RWPE2 (cell line): ENCODE measurements at regions not wholly inside any gene's neighbourhood (a gene's known extent, or its start where the extent isn't known, plus 50 kb on each side); places are given as distances from the start of the nearest gene placed in this dataset.
"Not testable (repeated sequence)": the region's sequence is repeated elsewhere in the genome, so short reads cannot be mapped to it uniquely, and the experiment has no call there.

Experiments
- ATAC-seq: fragments of 200-7000 bp; cut with Tn5 transposase; 3 replicates; pipeline ENCODE4 v1.9.1; 2021; ENCODE audit warnings: low read depth
- DNase-seq: peaks from one replicate; pipeline ENCODE4 v3.0.0-alpha.2; 2020; ENCODE audit warnings: low spot score
- H3K27ac ChIP-seq: fragments of 450-650 bp; 2 replicates; pipeline ENCODE4 v1.5.1; 2017; ENCODE audit warnings: mild to moderate bottlenecking; ENCODE audit not compliant: poor library complexity, severe bottlenecking
- H3K27me3 ChIP-seq: fragments of 250-450 bp; sonication (Bioruptor Pico); 2 replicates; pipeline ENCODE4 v1.5.1; 2021; ENCODE audit warnings: mild to moderate bottlenecking, moderate library complexity; ENCODE audit not compliant: insufficient read depth, poor library complexity, severe bottlenecking
- H3K36me3 ChIP-seq: fragments of 250-450 bp; sonication (Bioruptor Pico); 2 replicates; pipeline ENCODE4 v1.5.1; 2020; ENCODE audit warnings: low read depth, mild to moderate bottlenecking, moderate library complexity
- H3K4me1 ChIP-seq: fragments of 250-450 bp; sonication (Bioruptor Pico); 2 replicates; pipeline ENCODE4 v1.5.1; 2021; ENCODE audit warnings: mild to moderate bottlenecking, moderate library complexity; ENCODE audit not compliant: insufficient read depth, poor library complexity, severe bottlenecking
- H3K4me3 ChIP-seq: fragments of 250-450 bp; sonication (Bioruptor Pico); 2 replicates; pipeline ENCODE4 v1.5.1; 2021; ENCODE audit warnings: mild to moderate bottlenecking, moderate library complexity; ENCODE audit not compliant: severe bottlenecking
- H3K9me3 ChIP-seq: fragments of 250-450 bp; sonication (Bioruptor Pico); 2 replicates; pipeline ENCODE4 v1.5.1; 2021; ENCODE audit warnings: mild to moderate bottlenecking, moderate library complexity; ENCODE audit not compliant: severe bottlenecking
- TF ChIP-seq, protein P1 (sequence below): fragments of 450-650 bp; IDR thresholded peaks from one replicate; pipeline ENCODE4 v1.5.1; 2017; ENCODE audit warnings: mild to moderate bottlenecking, moderate library complexity; ENCODE audit not compliant: poor library complexity, severe bottlenecking

DNA sequence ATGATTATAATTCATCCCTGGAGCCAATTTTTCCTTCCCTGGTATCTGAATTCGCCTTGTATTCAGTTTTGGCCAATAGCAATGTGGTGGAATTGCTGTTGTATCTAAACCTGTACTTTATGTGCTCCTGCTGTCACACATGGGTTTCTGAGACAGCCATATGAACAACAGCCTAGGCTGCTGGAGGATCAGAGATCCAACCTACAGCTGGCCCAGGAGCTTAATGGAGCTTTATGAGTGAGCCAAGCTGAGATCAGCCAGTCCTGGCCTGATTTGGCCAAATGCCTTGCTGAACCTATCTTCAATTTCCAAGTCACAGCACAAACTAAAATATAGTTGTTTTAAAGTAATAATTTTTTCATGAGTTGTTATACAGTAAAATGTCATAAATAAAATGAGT is 1071.5 kb downstream of the PCDH7 start:
- ATAC-seq (no peak), DNase-seq (no peak)
- Histone ChIP-seq H3K27me3 (no peaks in the 10 kb centered on the region), H3K9me3 (no peaks in the 10 kb centered on the region), H3K36me3 (no peaks in the 10 kb centered on the region), H3K27ac (no peak overlapping the region), H3K4me1 (no peaks in the 10 kb centered on the region), H3K4me3 (no peak overlapping the region)
- TF ChIP-seq, protein P1, sequence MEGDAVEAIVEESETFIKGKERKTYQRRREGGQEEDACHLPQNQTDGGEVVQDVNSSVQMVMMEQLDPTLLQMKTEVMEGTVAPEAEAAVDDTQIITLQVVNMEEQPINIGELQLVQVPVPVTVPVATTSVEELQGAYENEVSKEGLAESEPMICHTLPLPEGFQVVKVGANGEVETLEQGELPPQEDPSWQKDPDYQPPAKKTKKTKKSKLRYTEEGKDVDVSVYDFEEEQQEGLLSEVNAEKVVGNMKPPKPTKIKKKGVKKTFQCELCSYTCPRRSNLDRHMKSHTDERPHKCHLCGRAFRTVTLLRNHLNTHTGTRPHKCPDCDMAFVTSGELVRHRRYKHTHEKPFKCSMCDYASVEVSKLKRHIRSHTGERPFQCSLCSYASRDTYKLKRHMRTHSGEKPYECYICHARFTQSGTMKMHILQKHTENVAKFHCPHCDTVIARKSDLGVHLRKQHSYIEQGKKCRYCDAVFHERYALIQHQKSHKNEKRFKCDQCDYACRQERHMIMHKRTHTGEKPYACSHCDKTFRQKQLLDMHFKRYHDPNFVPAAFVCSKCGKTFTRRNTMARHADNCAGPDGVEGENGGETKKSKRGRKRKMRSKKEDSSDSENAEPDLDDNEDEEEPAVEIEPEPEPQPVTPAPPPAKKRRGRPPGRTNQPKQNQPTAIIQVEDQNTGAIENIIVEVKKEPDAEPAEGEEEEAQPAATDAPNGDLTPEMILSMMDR: no peak

- Histone ChIP-seq H3K4me1 (no peaks in the 10 kb centered on the region), H3K9me3 (no peaks in the 10 kb centered on the region), H3K27ac (no peak overlapping the region), H3K4me3 (no peak overlapping the region), H3K27me3 (no peaks in the 10 kb centered on the region), H3K36me3 (no peaks in the 10 kb centered on the region)
- no peak for DNase-seq
- TF ChIP-seq, protein P1: peak; percentile 37
- no peak for ATAC-seq
Measured at GRCh38 chr4:31793907-31794306, 1073.7 kb downstream of the PCDH7 start.

- H3K27ac ChIP-seq, DNase-seq, H3K36me3 ChIP-seq, H3K4me3 ChIP-seq, H3K27me3 ChIP-seq, ATAC-seq, H3K4me1 ChIP-seq, H3K9me3 ChIP-seq: not testable (repeated sequence)
Measured at GRCh38 chr4:31797052-31797451, 1076.9 kb downstream of the PCDH7 start.

- no peak for DNase-seq
- TF ChIP-seq, protein P1: no peak
- Histone ChIP-seq H3K27me3 (no peaks in the 10 kb centered on the region), H3K9me3 (no peaks in the 10 kb centered on the region), H3K4me3 (no peak overlapping the region), H3K27ac (no peak overlapping the region), H3K4me1 (no peaks in the 10 kb centered on the region), H3K36me3 (no peaks in the 10 kb centered on the region)
- no peak for ATAC-seq
Measured at GRCh38 chr4:31803526-31804195, 1083.5 kb downstream of the PCDH7 start.

DNA sequence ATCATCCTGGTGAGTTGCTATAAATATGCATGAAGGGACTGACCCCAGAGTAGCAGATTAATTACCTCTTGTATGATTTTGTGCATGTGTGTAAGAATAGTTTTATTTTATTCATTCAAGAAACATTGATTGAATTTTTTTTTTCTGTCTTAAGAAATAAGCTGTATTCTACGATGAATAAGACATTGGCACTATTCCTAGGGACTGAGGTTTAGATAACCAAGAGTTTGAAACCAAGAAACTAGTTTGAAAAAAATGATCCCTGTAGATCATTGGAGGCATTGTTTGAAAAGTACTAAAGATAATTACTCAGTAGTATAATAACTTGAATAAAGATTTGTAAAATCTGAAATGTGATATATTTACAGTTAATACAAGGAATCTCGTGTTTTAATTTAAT is 1086.9 kb downstream of the PCDH7 start:
- TF ChIP-seq, protein P1: no peak
- no peaks in the 10 kb centered on the region for H3K27me3 ChIP-seq
- no peaks in the 10 kb centered on the region for H3K9me3 ChIP-seq
- DNase-seq: no peak
- no peak overlapping the region for H3K4me3 ChIP-seq
- H3K4me1 ChIP-seq: no peaks in the 10 kb centered on the region
- no peak overlapping the region for H3K27ac ChIP-seq
- ATAC-seq: no peak
- no peaks in the 10 kb centered on the region for H3K36me3 ChIP-seq
